IMR-90 (cell line): ENCODE measurements at regions not wholly inside any gene's neighbourhood (a gene's known extent, or its start where the extent isn't known, plus 50 kb on each side); places are given as distances from the start of the nearest gene placed in this dataset.

ENCODE experiments used
- ATAC-seq: fragments of 200-7000 bp; cut with Tn5 transposase; 2 replicates; pipeline ENCODE4 v1.9.1; 2020; ENCODE audit warnings: low read depth, mild to moderate bottlenecking, moderate library complexity
- BruUV-seq: library from RNA; stranded (reverse); fragments of 400-500 nt; replicated peaks from 2 replicates; lab custom pipeline; 2021; lab: Mats Ljungman, UMichigan
- CTCF ChIA-PET: fragments of 300-600 bp; formaldehyde crosslinking; extraction: SDS; loops from one replicate; lab custom pipeline; 2021; ENCODE audit warnings: antibody characterized with exemption; lab: Yijun Ruan, JAX
- POLR2A ChIA-PET: fragments of 300-600 bp; sonication (Branson Sonifier 250); formaldehyde crosslinking; loops from one replicate; lab custom pipeline; 2022; ENCODE audit warnings: antibody characterized with exemption; ENCODE audit not compliant: unreplicated experiment; lab: Charles Lee
- DNase-seq: peaks from one replicate; pipeline ENCODE4 v3.0.0; 2013
- H2AFZ ChIP-seq: replicated peaks from 2 replicates; pipeline ENCODE3; 2013; ENCODE audit warnings: low read length, mild to moderate bottlenecking; ENCODE audit not compliant: poor library complexity
- H2AK5ac ChIP-seq: 2 replicates; pipeline ENCODE4 v1.6.1; 2013; ENCODE audit warnings: low read depth, low read length, inconsistent platforms
- H2AK9ac ChIP-seq: replicated peaks from 2 replicates; pipeline ENCODE3; 2013; ENCODE audit warnings: mild to moderate bottlenecking, low read depth, low read length, moderate library complexity; ENCODE audit not compliant: poor library complexity
- H2BK120ac ChIP-seq: 2 replicates; pipeline ENCODE4 v1.6.1; 2013; ENCODE audit warnings: low read depth, low read length, inconsistent platforms
- H2BK15ac ChIP-seq: 3 replicates; pipeline ENCODE4 v1.6.1; 2013; ENCODE audit warnings: low read depth, low read length, inconsistent platforms
- H2BK20ac ChIP-seq: 2 replicates; pipeline ENCODE4 v1.6.1; 2013; ENCODE audit warnings: low read depth, mild to moderate bottlenecking, inconsistent platforms, low read length, moderate library complexity
- H2BK5ac ChIP-seq: 2 replicates; pipeline ENCODE4 v1.6.1; 2013; ENCODE audit warnings: mild to moderate bottlenecking, low read depth, low read length, inconsistent platforms; ENCODE audit not compliant: poor library complexity, severe bottlenecking
- H3K14ac ChIP-seq: replicated peaks from 2 replicates; pipeline ENCODE4 v1.6.1; 2013; ENCODE audit warnings: low read depth, low read length, inconsistent platforms
- H3K18ac ChIP-seq: 2 replicates; pipeline ENCODE4 v1.6.1; 2013; ENCODE audit warnings: low read depth, low read length, control low read depth
- H3K23ac ChIP-seq: 2 replicates; pipeline ENCODE4 v1.6.1; 2013; ENCODE audit warnings: low read depth, low read length, inconsistent platforms
- H3K27ac ChIP-seq: 2 replicates; pipeline ENCODE4 v1.5.1; 2013; ENCODE audit warnings: mild to moderate bottlenecking, control low read depth, low read length; ENCODE audit not compliant: insufficient read depth
- H3K27me3 ChIP-seq: 2 replicates; pipeline ENCODE4 v1.6.1; 2013; ENCODE audit warnings: low read length; ENCODE audit not compliant: control insufficient read depth, insufficient read depth
- H3K36me3 ChIP-seq: 2 replicates; pipeline ENCODE4 v1.6.1; 2013; ENCODE audit warnings: low read length, mixed read lengths; ENCODE audit not compliant: control insufficient read depth, insufficient read depth
- H3K4ac ChIP-seq: 2 replicates; pipeline ENCODE4 v1.6.1; 2013; ENCODE audit warnings: low read depth, low read length, inconsistent platforms
- H3K4me1 ChIP-seq: 2 replicates; pipeline ENCODE4 v1.6.1; 2013; ENCODE audit warnings: low read length, mixed read lengths; ENCODE audit not compliant: control insufficient read depth, insufficient read depth
- H3K4me2 ChIP-seq: 2 replicates; pipeline ENCODE4 v1.6.1; 2013; ENCODE audit warnings: low read depth, mild to moderate bottlenecking, control low read depth, low read length, moderate library complexity
- H3K4me3 ChIP-seq: 2 replicates; pipeline ENCODE4 v1.5.1; 2013; ENCODE audit warnings: low read depth, mild to moderate bottlenecking, control low read depth, low read length, moderate library complexity; ENCODE audit not compliant: insufficient read depth
- H3K56ac ChIP-seq: 2 replicates; pipeline ENCODE4 v1.6.1; 2013; ENCODE audit warnings: low read length, inconsistent platforms; ENCODE audit not compliant: insufficient read depth; ENCODE audit errors: extremely low read depth
- H3K79me1 ChIP-seq, 2 experiments: 2 replicates each; pipeline ENCODE4 v1.6.1; 2013; ENCODE audit warnings: low read length in 2 of 2, inconsistent platforms in 1 of 2, low read depth in 1 of 2
- H3K9ac ChIP-seq: 2 replicates; pipeline ENCODE4 v1.6.1; 2013; ENCODE audit warnings: low read depth, low read length, control low read depth
- H3K9me1 ChIP-seq: 2 replicates; pipeline ENCODE4 v1.6.1; 2013; ENCODE audit warnings: low read length, inconsistent platforms; ENCODE audit not compliant: insufficient read depth
- H3K9me3 ChIP-seq: 2 replicates; pipeline ENCODE4 v1.6.1; 2013; ENCODE audit warnings: low read length; ENCODE audit not compliant: control insufficient read depth, insufficient read depth
- H4K20me1 ChIP-seq: 2 replicates; pipeline ENCODE4 v1.6.1; 2013; ENCODE audit warnings: low read length, inconsistent platforms; ENCODE audit not compliant: insufficient read depth
- H4K5ac ChIP-seq: 2 replicates; pipeline ENCODE4 v1.6.1; 2013; ENCODE audit warnings: mild to moderate bottlenecking, low read depth, low read length, control low read depth
- H4K8ac ChIP-seq, 2 experiments: 2 replicates each; pipeline ENCODE4 v1.6.1; 2013; ENCODE audit warnings: low read depth in 2 of 2, low read length in 2 of 2, control low read depth in 1 of 2, inconsistent platforms in 1 of 2
- H4K91ac ChIP-seq: 2 replicates; pipeline ENCODE4 v1.6.1; 2013; ENCODE audit warnings: low read depth, low read length, inconsistent platforms; ENCODE audit not compliant: insufficient read depth
- CTCF ChIP-seq: conservative IDR thresholded peaks from 2 replicates; pipeline ENCODE4 v1.5.1; 2012; ENCODE audit warnings: mild to moderate bottlenecking, low read depth, low read length, improper control_type of control experiment
- POLR2A ChIP-seq: IDR thresholded peaks from 2 replicates; pipeline ENCODE4 v1.6.1; 2012; ENCODE audit warnings: mild to moderate bottlenecking, low read depth, low read length
- RAD21 ChIP-seq: IDR thresholded peaks from 2 replicates; pipeline ENCODE4 v1.6.1; 2012; ENCODE audit warnings: low read length, improper control_type of control experiment
- WGBS, 2 experiments: methylation state at CpG; one replicate each; pipeline versions ENCODE4 v1.1.5 to v1.1.7; 2013; ENCODE audit warnings: missing lambda C conversion rate in 2 of 2; ENCODE audit not compliant: insufficient read length in 1 of 2; ENCODE audit errors: extremely low coverage in 2 of 2; 5-methylcytosine and 5-hydroxymethylcytosine counted together
- dilution Hi-C: fragments of 300-500 bp; cut with HindIII; formaldehyde crosslinking; loops from one replicate; pipeline ENCODE4 v1.14.3; 2018; ENCODE audit warnings: low sequenced_read_pairs; ENCODE audit not compliant: unreplicated experiment
- in situ Hi-C: fragments of 300-500 bp; cut with MboI; formaldehyde crosslinking; loops from 3 replicates; pipeline ENCODE4 v1.14.3; 2019; ENCODE audit warnings: low sequenced_read_pairs, inconsistent platforms, mixed read lengths
- intact Hi-C: fragments of 100-400 bp; cut with micrococcal nuclease; formaldehyde crosslinking; loops from 2 replicates; pipeline ENCODE4 v1.10.0; 2022

GRCh38 chr9:81819859-81820546, 108.2 kb upstream of the SPATA31D4 start:
- Histone ChIP-seq H3K14ac (peak overlapping the region; percentile 29; the same call in 1 of the 2 replicates), H3K18ac (peak overlapping the region; percentile 16), H3K4me1 (peaks cover 15% of the 10 kb centered on the region), H3K9me3 (no peaks in the 10 kb centered on the region), H3K27me3 (no peaks in the 10 kb centered on the region), H3K9ac (peak overlapping the region; percentile 2; the same call in 1 of the 2 replicates), H4K5ac (no peak overlapping the region), H3K56ac (no peak overlapping the region), H2AK9ac (no peak overlapping the region), H2BK120ac (peak overlapping the region; percentile 21; the same call in 1 of the 2 replicates), H3K36me3 (no peaks in the 10 kb centered on the region), H3K79me1 (no peaks in the 10 kb centered on the region), H3K4me3 (no peak overlapping the region), H3K4ac (peak overlapping the region; percentile 30), H2BK5ac (no peak overlapping the region), H3K23ac (peak overlapping the region; percentile 49; the same call in 1 of the 2 replicates), H4K20me1 (no peaks in the 10 kb centered on the region), H2AFZ (no peak overlapping the region), H3K9me1 (peaks cover 6% of the 10 kb centered on the region; the same call in 1 of the 2 replicates), H3K4me2 (peak overlapping the region; percentile 31; the same call in 1 of the 2 replicates), H3K27ac (peak overlapping the region; percentile 31; the same call in 1 of the 2 replicates), H4K8ac (peak overlapping the region in 1 of 2 experiments; percentile 41; a peak in 1 of 4 replicates), H2AK5ac (peak overlapping the region; percentile 10; the same call in 1 of the 2 replicates), H2BK15ac (no peak overlapping the region), H4K91ac (0 out of 2 replicates have a peak overlapping the region, but pooled peaks have one; percentile 15), H2BK20ac (peak overlapping the region; percentile 35; the same call in 1 of the 2 replicates)
- dilution Hi-C loops, result no loop called here
- no TSS peak for BruUV-seq
- in situ Hi-C loops, result no loop called here
- POLR2A ChIA-PET, result no interaction called here
- WGBS, 2 experiments, result 20% methylated on average over 1 of the region's 8 CpGs; no CpG with 5 or more reads in 1 of the 2 experiments
- ATAC-seq (peak; percentile 79), DNase-seq (peak; percentile 35)
- intact Hi-C loops, result no loop called here
- TF ChIP-seq CTCF (no peak), RAD21 (no peak), POLR2A (no peak)
- CTCF ChIA-PET, result no interaction called here
